Heart right ventricle (tissue), 16 donors: ENCODE measurements at regions not wholly inside any gene's neighbourhood (a gene's known extent, or its start where the extent isn't known, plus 50 kb on each side); places are given as distances from the start of the nearest gene placed in this dataset.

ENCODE experiments used
- ATAC-seq, 8 donors: fragments of 200-7000 bp; cut with Tn5 transposase; one replicate each; pipeline ENCODE4 v1.9.1; 2020; ENCODE audit warnings: mild to moderate bottlenecking in 8 of 8, moderate library complexity in 8 of 8, moderate number of reproducible peaks in 1 of 8
- DNase-seq, 2 donors: peaks; one replicate each; pipeline ENCODE4 v3.0.0-alpha.2; 2020
- H3K27ac ChIP-seq, 10 donors: fragments of 200-600 bp; sonication (generic) in 2 of 10; one replicate each; pipeline versions ENCODE4 v1.5.0 to v1.8.0; 2020 to 2022; ENCODE audit warnings: mild to moderate bottlenecking in 3 of 10
- H3K27me3 ChIP-seq, 7 donors: fragments of 200-600 bp; one replicate each; pipeline ENCODE4 v1.8.0; 2021 to 2022; ENCODE audit warnings: mild to moderate bottlenecking in 2 of 7
- H3K36me3 ChIP-seq, 9 donors: fragments of 200-600 bp; sonication (generic) in 1 of 9; one replicate each; pipeline versions ENCODE4 v1.5.0 to v1.8.0; 2020 to 2022; ENCODE audit warnings: mild to moderate bottlenecking in 2 of 9
- H3K4me1 ChIP-seq, 9 donors: fragments of 200-600 bp; sonication (generic) in 1 of 9; one replicate each; pipeline versions ENCODE4 v1.5.0 to v1.8.0; 2020 to 2022; ENCODE audit warnings: mild to moderate bottlenecking in 4 of 9
- H3K4me3 ChIP-seq, 10 donors: fragments of 200-600 bp; sonication (generic) in 2 of 10; one replicate each; pipeline versions ENCODE4 v1.5.0 to v1.8.0; 2020 to 2022; ENCODE audit warnings: mild to moderate bottlenecking in 7 of 10, moderate library complexity in 2 of 10
- H3K9me3 ChIP-seq, 11 donors: fragments of 200-600 bp in 10 of 11; sonication (generic) in 2 of 11; one replicate each; pipeline versions ENCODE4 v1.5.0 to v1.8.0; 2013 to 2022; ENCODE audit warnings: mild to moderate bottlenecking in 2 of 11, control low read depth in 1 of 11, moderate library complexity in 1 of 11
- WGBS, 2 donors: extraction: QIAGEN DNeasy Blood & Tissue Kit; methylation state at CpG; one replicate each; pipeline ENCODE4 v1.1.7; 2013; ENCODE audit warnings: inconsistent platforms in 1 of 2; 5-methylcytosine and 5-hydroxymethylcytosine counted together
- intact Hi-C, 10 donors: fragments of 100-400 bp; cut with DNase I; formaldehyde crosslinking; loops; one replicate each; pipeline versions ENCODE4 v1.11.1 to v1.14.2; 2022
- TF ChIP-seq, protein P1 (sequence below), 9 donors: fragments of 200-600 bp; sonication (generic) in 2 of 9; IDR thresholded peaks; one replicate each; pipeline versions ENCODE4 v1.5.0 to v1.8.0; 2021 to 2022; ENCODE audit warnings: antibody characterized with exemption in 9 of 9, mild to moderate bottlenecking in 5 of 9, moderate library complexity in 1 of 9
- donor health status: Arrhythmogenic right ventricular cardiomyopathy.
- donor health status: ischemic (EF 13 %, LVEDD 7.1; RV severe dilation, severe dysfunction).
- donor health status: healthy with polysubstance abuse.
- donor health status: DM: no; HTN: yes; CAD: no.
- donor health status: DM: no; HTN: no; CAD: no.
- donor health status: ischemic (EF 25% LVEDD 6.9; RV normal size, moderate dysfunction).
- donor health status: ischemic (EF 25% LVEDD 5.7; RV mildly dilated, moderate dysfunction).
- donor health status: healthy.
- donor health status: DM: yes; HTN: yes; CAD: no.
- donor health status: Ischemic cardiomyopathy.
- donor health status: ischemic (EF 35%, LVEDD 5.7; RV mildly dilated, moderate dysfunction).
- donor health status: nonischemic (EF 11% LVEDD 7.7; RV severe dilation, severe dysfunction).
- donor health status: DM: yes; HTN: yes; CAD: no.
- donor health status: PGD.
- donor health status: ischemic (EF 29% LVEDD 5.4; RV normal size, mild dysfunction).
- donor health status: nonischemic (EF 23%, LVEDD 6.1; RV moderate dilation, normal function).

DNA sequence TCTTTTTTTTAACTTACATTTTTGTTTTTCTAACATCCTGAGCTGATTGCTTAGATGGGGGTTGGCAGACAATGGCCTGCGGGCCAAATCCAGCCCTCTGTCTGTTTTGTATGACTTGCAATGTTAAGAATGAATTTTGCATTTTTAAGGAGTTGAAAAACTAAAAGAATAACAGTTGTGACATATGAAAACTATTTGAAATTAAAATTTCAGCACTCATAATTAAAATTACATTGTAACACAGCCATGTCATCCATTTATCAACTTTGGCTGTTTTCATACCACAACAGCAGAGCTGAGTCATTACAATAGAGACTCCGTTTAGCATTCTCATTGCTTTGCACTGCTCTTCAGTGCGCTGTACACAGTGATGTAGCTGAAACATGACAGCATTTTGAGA lies 94.1 kb upstream of the MC4R start:
- no peaks in the 10 kb centered on the region for H3K27me3 ChIP-seq
- DNase-seq: no peak
- H3K27ac ChIP-seq: no peak overlapping the region
- TF ChIP-seq, protein P1, sequence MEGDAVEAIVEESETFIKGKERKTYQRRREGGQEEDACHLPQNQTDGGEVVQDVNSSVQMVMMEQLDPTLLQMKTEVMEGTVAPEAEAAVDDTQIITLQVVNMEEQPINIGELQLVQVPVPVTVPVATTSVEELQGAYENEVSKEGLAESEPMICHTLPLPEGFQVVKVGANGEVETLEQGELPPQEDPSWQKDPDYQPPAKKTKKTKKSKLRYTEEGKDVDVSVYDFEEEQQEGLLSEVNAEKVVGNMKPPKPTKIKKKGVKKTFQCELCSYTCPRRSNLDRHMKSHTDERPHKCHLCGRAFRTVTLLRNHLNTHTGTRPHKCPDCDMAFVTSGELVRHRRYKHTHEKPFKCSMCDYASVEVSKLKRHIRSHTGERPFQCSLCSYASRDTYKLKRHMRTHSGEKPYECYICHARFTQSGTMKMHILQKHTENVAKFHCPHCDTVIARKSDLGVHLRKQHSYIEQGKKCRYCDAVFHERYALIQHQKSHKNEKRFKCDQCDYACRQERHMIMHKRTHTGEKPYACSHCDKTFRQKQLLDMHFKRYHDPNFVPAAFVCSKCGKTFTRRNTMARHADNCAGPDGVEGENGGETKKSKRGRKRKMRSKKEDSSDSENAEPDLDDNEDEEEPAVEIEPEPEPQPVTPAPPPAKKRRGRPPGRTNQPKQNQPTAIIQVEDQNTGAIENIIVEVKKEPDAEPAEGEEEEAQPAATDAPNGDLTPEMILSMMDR (IDR thresholded peaks at IDR 0.05): no peak
- H3K4me1 ChIP-seq: no peaks in the 10 kb centered on the region
- 77 to 78% methylated on average over 3 of the region's 3 CpGs for WGBS, 2 donors
- intact Hi-C loops: no loop called here
- no peak for ATAC-seq
- H3K36me3 ChIP-seq: no peaks in the 10 kb centered on the region
- H3K4me3 ChIP-seq: no peak overlapping the region
- H3K9me3 ChIP-seq: no peaks in the 10 kb centered on the region

DNA sequence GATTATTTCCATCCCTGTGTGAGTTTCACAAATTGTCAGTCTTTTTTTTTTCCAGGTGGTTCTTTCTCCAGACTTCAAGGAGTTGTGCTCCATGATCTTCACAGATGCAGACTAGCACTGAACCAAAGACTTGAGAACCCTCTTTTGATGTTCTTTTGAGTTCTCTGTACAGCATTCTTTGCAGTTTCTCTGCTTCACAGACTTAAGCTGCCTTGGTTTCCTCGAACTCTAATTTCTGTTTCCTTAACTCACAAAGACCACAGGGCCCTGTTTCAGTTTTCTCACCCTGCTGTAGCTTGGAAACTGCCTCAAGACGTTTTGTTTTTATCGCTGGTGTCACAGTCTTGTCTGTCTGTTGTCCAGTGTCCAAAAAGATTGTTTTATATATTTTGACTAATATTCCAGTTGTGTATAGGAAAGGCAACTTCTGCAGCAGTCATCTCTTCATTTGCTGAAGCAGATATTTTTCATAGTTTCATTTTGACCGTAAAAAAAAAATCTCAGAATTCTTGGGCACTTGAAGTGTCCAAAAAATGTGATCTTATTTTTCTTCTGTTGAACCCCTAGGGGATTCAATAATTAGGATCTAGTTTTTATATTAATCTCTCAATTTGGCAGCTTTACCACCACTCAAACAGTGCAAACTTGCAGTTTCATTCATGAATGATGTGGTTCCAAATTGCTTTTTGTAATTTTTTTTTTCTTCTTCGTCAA lies 97.0 kb upstream of the MC4R start:
- H3K36me3 ChIP-seq: no peaks in the 10 kb centered on the region
- H3K4me1 ChIP-seq: no peaks in the 10 kb centered on the region
- peak overlapping the region in 1 of 10 donors; percentile 16 for H3K4me3 ChIP-seq
- 50 to 66% methylated on average over 5 of the region's 5 CpGs for WGBS, 2 donors
- intact Hi-C loops: no loop called here
- DNase-seq (no peak), ATAC-seq (no peak)
- H3K9me3 ChIP-seq: no peaks in the 10 kb centered on the region
- TF ChIP-seq, protein P1 (IDR thresholded peaks at IDR 0.05): no peak
- H3K27me3 ChIP-seq: no peaks in the 10 kb centered on the region
- H3K27ac ChIP-seq: peak overlapping the region in 4 of 10 donors; percentile 16 to 55 (median 35)

DNA sequence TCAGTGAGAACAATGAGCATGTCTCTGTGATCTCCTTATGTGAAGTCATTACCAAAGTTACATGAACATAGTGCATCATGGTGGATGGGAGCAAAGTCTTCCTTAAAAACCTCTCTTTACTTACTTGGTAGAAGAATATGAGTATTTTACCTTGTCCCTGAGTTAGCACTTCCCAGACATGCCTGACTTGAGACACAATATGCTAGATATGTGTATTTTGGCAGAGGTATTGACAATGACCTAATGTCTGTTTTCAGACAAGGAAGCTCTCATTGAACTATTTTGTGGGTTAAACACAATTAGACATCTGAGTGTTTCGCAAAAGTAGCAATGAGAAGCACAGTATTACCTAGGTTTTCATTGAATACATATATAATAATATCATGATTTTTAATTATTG lies 99.1 kb upstream of the MC4R start:
- Histone ChIP-seq H3K9me3 (peaks cover 0 to 4% (median 0%) of the 10 kb centered on the region in 11 donors), H3K36me3 (no peaks in the 10 kb centered on the region), H3K27ac (peak overlapping the region in 1 of 10 donors; percentile 11), H3K4me3 (no peak overlapping the region), H3K4me1 (no peaks in the 10 kb centered on the region), H3K27me3 (no peaks in the 10 kb centered on the region)
- DNase-seq (no peak), ATAC-seq (peak in 2 of 8 donors; percentile 25 to 63)
- 80 to 81% methylated on average over 1 of the region's 1 CpG for WGBS, 2 donors
- intact Hi-C loops: no loop called here
- TF ChIP-seq, protein P1 (IDR thresholded peaks at IDR 0.05): no peak

DNA sequence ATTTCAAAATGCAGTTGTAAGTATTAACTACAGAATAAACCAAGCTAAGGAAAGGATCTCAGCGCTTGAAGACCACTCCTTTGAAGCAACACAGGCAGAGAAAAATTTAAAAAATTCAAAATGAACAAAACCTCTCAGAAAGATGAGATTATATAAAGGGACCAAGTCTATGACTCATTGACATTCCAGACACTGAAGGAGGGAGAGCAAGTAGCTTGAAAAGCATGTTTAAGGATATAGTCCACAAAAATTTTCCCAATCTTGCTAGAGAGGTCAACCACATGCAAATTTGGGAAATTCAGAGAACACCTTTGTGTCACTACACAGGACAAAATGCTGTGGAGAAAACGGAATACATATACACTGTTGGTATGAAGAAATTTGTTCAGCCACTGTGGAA lies 112.6 kb upstream of the MC4R start:
- TF ChIP-seq, protein P1 (IDR thresholded peaks at IDR 0.05): no peak
- Histone ChIP-seq H3K27ac (no peak overlapping the region), H3K4me1 (no peaks in the 10 kb centered on the region), H3K36me3 (no peaks in the 10 kb centered on the region), H3K27me3 (no peaks in the 10 kb centered on the region), H3K4me3 (no peak overlapping the region), H3K9me3 (peaks cover 0 to 3% (median 0%) of the 10 kb centered on the region in 11 donors)
- ATAC-seq: no peak
- no peak for DNase-seq
- WGBS, 2 donors: 72 to 75% methylated on average over 2 of the region's 2 CpGs
- intact Hi-C loops: no loop called here
